ENCODE measurements at regions not wholly inside any gene's neighbourhood (a gene's known extent, or its start where the extent isn't known, plus 50 kb on each side); places are given as distances from the start of the nearest gene placed in this dataset.

GRCh38 chr21:29450058-29450457 is 151.3 kb downstream of the BACH1 start:
- no peaks in the 10 kb centered on the region for H3K9me3 Mint-ChIP-seq (ENCODE audit: low read depth, unreplicated experiment)
- no peaks in the 10 kb centered on the region for H3K27me3 Mint-ChIP-seq (ENCODE audit: unreplicated experiment)
- TF ChIP-seq CTCF (IDR thresholded peaks at IDR 0.05; ENCODE audit: unreplicated experiment) = no peak
- H3K27ac Mint-ChIP-seq (ENCODE audit: unreplicated experiment) = no peak overlapping the region
- DNase-seq = no peak
- no peak overlapping the region for H3K4me3 Mint-ChIP-seq (ENCODE audit: low read depth, unreplicated experiment)
- CTCF ChIA-PET = no interaction called here
- H3K4me1 Mint-ChIP-seq (ENCODE audit: low read depth, unreplicated experiment) = no peaks in the 10 kb centered on the region
- no TSS peak for BruUV-seq (replicated peaks)
- intact Hi-C loops (cut with micrococcal nuclease; ENCODE audit: unreplicated experiment) = no loop called here
- no peaks in the 10 kb centered on the region for H3K36me3 Mint-ChIP-seq (ENCODE audit: insufficient read depth, unreplicated experiment)

DNA sequence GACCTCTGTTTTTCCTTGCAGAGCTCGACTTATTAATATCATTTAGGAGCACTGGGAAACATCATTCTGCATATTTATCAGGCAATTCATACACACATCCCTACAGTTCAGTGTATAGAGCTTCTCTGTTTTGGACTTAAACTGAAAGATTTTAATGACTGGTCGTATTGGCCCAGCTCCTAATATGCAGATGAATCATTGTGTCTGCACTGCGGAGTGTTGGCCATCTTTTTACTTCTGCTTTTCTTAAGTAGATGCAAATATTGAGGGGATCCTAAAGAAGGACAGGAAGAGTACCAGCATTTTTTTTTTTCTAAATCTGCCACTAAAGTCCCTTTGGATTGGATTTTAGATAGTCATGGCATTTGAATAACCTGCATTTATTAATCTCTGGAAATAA is 154.8 kb downstream of the BACH1 start:
- Mint-ChIP-seq H3K36me3 (ENCODE audit: insufficient read depth, unreplicated experiment) (no peaks in the 10 kb centered on the region), H3K4me3 (ENCODE audit: low read depth, unreplicated experiment) (no peak overlapping the region), H3K9me3 (ENCODE audit: low read depth, unreplicated experiment) (no peaks in the 10 kb centered on the region), H3K27ac (ENCODE audit: unreplicated experiment) (no peak overlapping the region), H3K4me1 (ENCODE audit: low read depth, unreplicated experiment) (no peaks in the 10 kb centered on the region), H3K27me3 (ENCODE audit: unreplicated experiment) (no peaks in the 10 kb centered on the region)
- BruUV-seq (replicated peaks) = no TSS peak
- CTCF ChIA-PET = no interaction called here
- no peak for TF ChIP-seq CTCF (IDR thresholded peaks at IDR 0.05; ENCODE audit: unreplicated experiment)
- no peak for DNase-seq
- intact Hi-C loops (cut with micrococcal nuclease; ENCODE audit: unreplicated experiment) = no loop called here

DNA sequence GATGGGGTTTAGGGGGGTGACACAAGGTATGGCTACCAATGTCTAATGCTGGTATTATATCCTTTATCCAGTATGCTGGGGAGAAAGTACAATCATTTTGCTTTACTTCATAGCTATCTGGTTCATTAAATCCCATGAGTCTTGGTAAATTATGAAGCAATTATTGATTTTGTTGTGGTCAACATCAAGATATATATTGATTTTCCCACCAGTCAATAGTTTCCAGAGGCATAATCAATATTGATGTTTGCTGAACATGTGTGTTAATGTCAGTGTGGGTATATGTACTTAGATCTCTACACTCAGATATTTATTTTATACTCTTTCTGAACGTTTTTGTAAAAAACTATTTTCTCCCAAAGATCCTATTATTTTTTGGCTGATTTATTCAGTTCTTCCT is 155.5 kb downstream of the BACH1 start:
- Mint-ChIP-seq H3K9me3 (ENCODE audit: low read depth, unreplicated experiment) (no peaks in the 10 kb centered on the region), H3K27ac (ENCODE audit: unreplicated experiment) (no peak overlapping the region), H3K36me3 (ENCODE audit: insufficient read depth, unreplicated experiment) (no peaks in the 10 kb centered on the region), H3K27me3 (ENCODE audit: unreplicated experiment) (no peaks in the 10 kb centered on the region), H3K4me3 (ENCODE audit: low read depth, unreplicated experiment) (no peak overlapping the region), H3K4me1 (ENCODE audit: low read depth, unreplicated experiment) (no peaks in the 10 kb centered on the region)
- no peak for DNase-seq
- no TSS peak for BruUV-seq (replicated peaks)
- intact Hi-C loops (cut with micrococcal nuclease; ENCODE audit: unreplicated experiment) = no loop called here
- CTCF ChIA-PET = no interaction called here
- TF ChIP-seq CTCF (IDR thresholded peaks at IDR 0.05; ENCODE audit: unreplicated experiment) = no peak

- intact Hi-C loops (cut with micrococcal nuclease; ENCODE audit: unreplicated experiment) = no loop called here
- H3K4me1 Mint-ChIP-seq (ENCODE audit: low read depth, unreplicated experiment) = no peaks in the 10 kb centered on the region
- no peak for TF ChIP-seq CTCF (IDR thresholded peaks at IDR 0.05; ENCODE audit: unreplicated experiment)
- H3K27me3 Mint-ChIP-seq (ENCODE audit: unreplicated experiment) = no peaks in the 10 kb centered on the region
- DNase-seq = no peak
- no TSS peak for BruUV-seq (replicated peaks)
- no peaks in the 10 kb centered on the region for H3K36me3 Mint-ChIP-seq (ENCODE audit: insufficient read depth, unreplicated experiment)
- H3K9me3 Mint-ChIP-seq (ENCODE audit: low read depth, unreplicated experiment) = no peaks in the 10 kb centered on the region
- no peak overlapping the region for H3K27ac Mint-ChIP-seq (ENCODE audit: unreplicated experiment)
- no peak overlapping the region for H3K4me3 Mint-ChIP-seq (ENCODE audit: low read depth, unreplicated experiment)
- CTCF ChIA-PET = no interaction called here
Observed at GRCh38 chr21:29462479-29462878, 163.8 kb downstream of the BACH1 start.

DNA sequence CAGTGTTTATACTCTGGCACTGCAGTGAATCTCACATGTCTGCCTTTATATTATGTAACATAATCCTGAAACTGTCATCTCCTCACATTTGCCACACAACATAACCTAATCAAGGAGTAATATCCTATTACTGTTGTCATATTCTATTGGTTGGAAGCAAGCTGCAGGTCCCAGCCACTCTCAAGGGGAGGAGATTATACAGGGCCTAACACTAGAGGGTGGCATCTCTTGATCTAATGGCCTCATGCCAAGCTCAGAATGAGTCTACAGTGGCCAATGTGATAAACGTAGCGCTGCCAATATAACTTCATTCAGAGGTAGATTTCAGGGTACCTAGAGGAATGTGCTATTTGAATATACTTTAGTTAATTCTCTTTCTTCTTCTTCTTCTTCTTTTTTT is 166.8 kb downstream of the BACH1 start:
- intact Hi-C loops (cut with micrococcal nuclease; ENCODE audit: unreplicated experiment) = no loop called here
- no peaks in the 10 kb centered on the region for H3K36me3 Mint-ChIP-seq (ENCODE audit: insufficient read depth, unreplicated experiment)
- H3K4me1 Mint-ChIP-seq (ENCODE audit: low read depth, unreplicated experiment) = no peaks in the 10 kb centered on the region
- H3K27ac Mint-ChIP-seq (ENCODE audit: unreplicated experiment) = no peak overlapping the region
- TF ChIP-seq CTCF (IDR thresholded peaks at IDR 0.05; ENCODE audit: unreplicated experiment) = no peak
- BruUV-seq (replicated peaks) = no TSS peak
- no peak for DNase-seq
- H3K9me3 Mint-ChIP-seq (ENCODE audit: low read depth, unreplicated experiment) = no peaks in the 10 kb centered on the region
- no peak overlapping the region for H3K4me3 Mint-ChIP-seq (ENCODE audit: low read depth, unreplicated experiment)
- no peaks in the 10 kb centered on the region for H3K27me3 Mint-ChIP-seq (ENCODE audit: unreplicated experiment)
- CTCF ChIA-PET = no interaction called here
